Spinal cord (tissue), 9 donors: ENCODE measurements at regions not wholly inside any gene's neighbourhood (a gene's known extent, or its start where the extent isn't known, plus 50 kb on each side); places are given as distances from the start of the nearest gene placed in this dataset.
"Not testable (repeated sequence)": the region's sequence is repeated elsewhere in the genome, so short reads cannot be mapped to it uniquely, and the experiment has no call there.

Experiments
- DNase-seq, 6 donors: peaks; one replicate each; pipeline versions ENCODE4 v3.0.0 to v3.0.0-alpha.2; 2013 to 2015; ENCODE audit warnings: low spot score in 6 of 6, low read depth in 4 of 6
- H3K27ac ChIP-seq: one replicate; pipeline ENCODE4 v1.5.1; 2013; ENCODE audit warnings: low read depth, low read length, control low read depth
- H3K27me3 ChIP-seq: one replicate; pipeline ENCODE4 v1.6.1; 2013; ENCODE audit warnings: low read length; ENCODE audit not compliant: control insufficient read depth, insufficient read depth
- H3K36me3 ChIP-seq: one replicate; pipeline ENCODE4 v1.6.1; 2013; ENCODE audit warnings: low read length; ENCODE audit not compliant: control insufficient read depth, insufficient read depth
- H3K4me1 ChIP-seq: one replicate; pipeline ENCODE4 v1.6.1; 2013; ENCODE audit warnings: low read length; ENCODE audit not compliant: control insufficient read depth, insufficient read depth
- H3K4me3 ChIP-seq: one replicate; pipeline ENCODE4 v1.5.1; 2013; ENCODE audit warnings: low read depth, low read length, control low read depth
- H3K9me3 ChIP-seq: one replicate; pipeline ENCODE4 v1.6.1; 2013; ENCODE audit warnings: low read length; ENCODE audit not compliant: control insufficient read depth, insufficient read depth
- WGBS: methylation state at CpG from one replicate; pipeline ENCODE4 v1.1.5; 2013; ENCODE audit warnings: missing lambda C conversion rate; ENCODE audit not compliant: insufficient coverage; 5-methylcytosine and 5-hydroxymethylcytosine counted together
- donor health status: healthy.

DNA sequence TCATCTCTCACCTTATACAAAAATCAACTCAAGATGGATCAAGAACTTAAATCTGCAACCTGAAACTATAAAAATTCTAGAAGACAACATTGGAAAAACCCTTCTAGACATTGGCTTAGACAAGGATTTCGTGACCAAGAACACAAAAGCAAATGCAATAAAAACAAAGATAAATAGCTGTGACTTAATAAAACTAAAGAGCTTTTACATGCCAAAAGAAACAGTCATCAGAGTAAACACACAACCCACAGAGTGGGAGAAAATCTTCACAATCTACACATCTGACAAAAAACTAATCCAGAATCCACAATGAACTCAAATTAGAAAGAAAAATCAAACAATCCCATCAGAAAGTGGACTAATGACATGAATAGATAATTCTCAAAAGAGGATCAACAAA lies 532.4 kb downstream of the KIF20B start:
- not testable (repeated sequence) for H3K36me3 ChIP-seq, H3K4me3 ChIP-seq, H3K27me3 ChIP-seq, H3K4me1 ChIP-seq, H3K27ac ChIP-seq, H3K9me3 ChIP-seq, DNase-seq
- WGBS, result no CpG with 5 or more reads among the region's 1 CpG

DNA sequence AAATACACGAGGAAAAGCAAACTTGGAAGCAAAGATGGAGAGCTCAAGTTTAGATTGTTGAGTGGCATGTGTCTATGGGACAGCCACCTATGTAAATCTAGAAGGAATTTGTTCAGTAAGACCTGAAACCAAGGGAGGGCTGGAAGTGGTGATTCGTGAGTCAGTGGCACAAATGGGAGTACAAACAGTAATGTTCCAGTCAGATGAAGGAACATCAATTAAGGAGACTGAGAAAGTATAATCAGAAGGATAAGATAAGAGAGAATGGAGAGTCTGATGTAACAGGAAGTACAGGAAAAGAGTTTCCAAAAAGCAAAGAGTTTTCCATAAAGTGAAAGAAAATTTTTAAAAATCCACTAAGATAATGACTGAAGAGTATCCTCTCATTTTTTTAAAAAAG lies 544.2 kb downstream of the KIF20B start:
- no peak overlapping the region for H3K4me3 ChIP-seq
- H3K4me1 ChIP-seq, result no peaks in the 10 kb centered on the region
- 89% methylated on average over 2 of the region's 2 CpGs for WGBS
- no peak overlapping the region for H3K27ac ChIP-seq
- no peaks in the 10 kb centered on the region for H3K27me3 ChIP-seq
- DNase-seq, result no peak
- no peaks in the 10 kb centered on the region for H3K36me3 ChIP-seq
- no peaks in the 10 kb centered on the region for H3K9me3 ChIP-seq

GRCh38 chr10:90250784-90251183 lies 549.4 kb downstream of the KIF20B start:
- H3K4me3 ChIP-seq, H3K27me3 ChIP-seq, H3K36me3 ChIP-seq, DNase-seq, H3K27ac ChIP-seq, H3K9me3 ChIP-seq, H3K4me1 ChIP-seq: not testable (repeated sequence)
- 89% methylated on average over 13 of the region's 16 CpGs for WGBS

DNA sequence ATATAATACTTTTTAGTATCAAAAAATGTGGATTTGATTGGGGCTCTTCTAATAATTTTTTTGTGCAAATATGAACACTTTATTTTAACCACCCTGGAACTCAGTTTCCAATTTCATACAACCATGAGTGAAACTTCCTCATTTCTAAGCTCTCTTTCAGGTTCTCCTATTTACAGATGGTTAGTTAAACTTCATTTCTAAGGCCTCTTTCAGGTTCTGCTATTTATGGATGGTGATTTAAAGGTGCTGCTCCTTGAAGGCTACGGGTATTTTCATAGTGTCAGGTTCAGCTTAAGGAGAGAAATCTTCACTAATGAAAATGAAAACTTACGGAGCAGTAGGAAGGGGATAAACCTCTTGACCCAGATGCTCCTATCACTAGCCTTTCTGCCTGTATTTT lies 568.3 kb downstream of the KIF20B start:
- Histone ChIP-seq H3K27me3 (no peaks in the 10 kb centered on the region), H3K4me1 (no peaks in the 10 kb centered on the region), H3K4me3 (no peak overlapping the region), H3K27ac (no peak overlapping the region), H3K9me3 (no peaks in the 10 kb centered on the region), H3K36me3 (no peaks in the 10 kb centered on the region)
- WGBS, result no CpG with 5 or more reads among the region's 2 CpGs
- DNase-seq, result no peak

DNA sequence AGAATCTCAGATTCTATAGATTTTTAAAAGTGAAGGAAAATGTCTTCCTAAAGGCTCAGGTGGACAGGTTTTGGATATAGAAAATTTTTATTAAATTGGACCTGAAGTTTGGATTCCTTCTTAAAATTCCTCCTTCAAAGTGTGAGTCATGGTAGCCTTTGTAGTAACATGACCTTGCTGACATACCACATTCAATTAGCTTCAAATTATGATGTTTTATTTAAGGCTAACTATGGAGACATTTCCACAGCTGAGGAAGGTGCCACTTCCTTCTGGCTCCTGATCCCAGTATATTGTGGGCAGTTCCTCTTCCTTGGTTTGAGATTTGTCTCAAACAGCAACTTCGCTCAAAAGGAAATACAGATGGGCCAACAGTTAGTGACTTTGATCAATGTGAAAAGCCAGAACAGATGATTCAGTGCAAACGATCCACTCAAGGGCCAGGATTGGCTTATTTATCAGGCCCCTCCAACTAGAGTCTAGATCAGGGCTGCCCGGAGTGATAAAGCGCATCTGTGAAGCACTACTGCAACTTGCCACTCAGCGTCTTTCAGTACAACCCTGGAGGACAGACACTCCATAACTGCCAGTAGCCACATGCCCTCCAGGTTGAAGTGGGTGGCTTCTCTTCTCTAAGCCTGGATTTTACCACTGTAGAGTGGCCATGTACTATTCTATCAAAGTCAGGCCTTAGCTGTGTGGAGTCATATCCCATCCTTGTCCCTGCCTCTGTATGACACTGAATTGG lies 573.5 kb downstream of the KIF20B start:
- Histone ChIP-seq H3K36me3 (no peaks in the 10 kb centered on the region), H3K4me3 (no peak overlapping the region), H3K27me3 (no peaks in the 10 kb centered on the region), H3K4me1 (no peaks in the 10 kb centered on the region), H3K9me3 (no peaks in the 10 kb centered on the region), H3K27ac (no peak overlapping the region)
- no peak for DNase-seq
- 82% methylated on average over 4 of the region's 5 CpGs for WGBS

DNA sequence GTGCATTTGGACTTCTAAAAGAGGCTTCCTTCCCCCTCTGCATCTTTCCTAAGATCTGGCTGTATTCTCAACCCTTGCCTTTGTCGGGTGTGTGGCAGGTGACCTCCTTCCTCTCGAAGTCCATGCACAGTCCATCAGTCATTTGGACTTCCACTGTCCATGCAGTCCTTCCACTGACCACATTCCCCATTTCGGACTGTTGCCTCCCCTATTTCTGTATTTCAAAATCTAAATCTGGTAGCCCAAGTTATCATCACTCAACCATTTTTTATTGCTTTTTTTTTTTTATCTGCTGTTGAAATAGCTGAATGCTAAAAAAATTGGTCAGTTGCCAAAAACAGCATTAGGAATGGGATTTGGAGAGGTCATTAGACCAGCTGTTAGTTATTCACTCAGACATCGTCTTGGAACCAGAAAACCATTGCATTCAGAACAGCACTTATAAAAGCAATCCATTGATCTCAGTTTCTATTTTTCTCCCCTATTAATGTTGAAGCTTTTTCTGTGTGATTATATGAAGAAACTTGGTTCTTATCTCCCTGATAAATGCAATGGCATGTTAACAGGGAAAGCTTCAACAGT lies 575.6 kb downstream of the KIF20B start:
- H3K27ac ChIP-seq, result no peak overlapping the region
- H3K4me3 ChIP-seq, result no peak overlapping the region
- no peaks in the 10 kb centered on the region for H3K27me3 ChIP-seq
- H3K36me3 ChIP-seq, result no peaks in the 10 kb centered on the region
- no peaks in the 10 kb centered on the region for H3K4me1 ChIP-seq
- 96% methylated on average over 2 of the region's 4 CpGs for WGBS
- peak in 1 of 6 donors; percentile 37 for DNase-seq
- no peaks in the 10 kb centered on the region for H3K9me3 ChIP-seq

GRCh38 chr10:90286406-90286805 lies 571.4 kb downstream of the HTR7 start:
- no CpG with 5 or more reads among the region's 2 CpGs for WGBS

GRCh38 chr10:90286941-90287340 lies 570.9 kb downstream of the HTR7 start:
- H3K9me3 ChIP-seq, result no peaks in the 10 kb centered on the region
- no peaks in the 10 kb centered on the region for H3K4me1 ChIP-seq
- DNase-seq, result no peak
- no peak overlapping the region for H3K27ac ChIP-seq
- no peaks in the 10 kb centered on the region for H3K36me3 ChIP-seq
- 100% methylated on average over 1 of the region's 1 CpG for WGBS
- no peak overlapping the region for H3K4me3 ChIP-seq
- no peaks in the 10 kb centered on the region for H3K27me3 ChIP-seq

More at GRCh38 chr10:90286406-90286805, 571.4 kb downstream of the HTR7 start:
- DNase-seq, result no peak
- no peaks in the 10 kb centered on the region for H3K36me3 ChIP-seq
- no peaks in the 10 kb centered on the region for H3K4me1 ChIP-seq
- no peaks in the 10 kb centered on the region for H3K27me3 ChIP-seq
- H3K4me3 ChIP-seq, result no peak overlapping the region
- H3K27ac ChIP-seq, result no peak overlapping the region
- H3K9me3 ChIP-seq, result no peaks in the 10 kb centered on the region

DNA sequence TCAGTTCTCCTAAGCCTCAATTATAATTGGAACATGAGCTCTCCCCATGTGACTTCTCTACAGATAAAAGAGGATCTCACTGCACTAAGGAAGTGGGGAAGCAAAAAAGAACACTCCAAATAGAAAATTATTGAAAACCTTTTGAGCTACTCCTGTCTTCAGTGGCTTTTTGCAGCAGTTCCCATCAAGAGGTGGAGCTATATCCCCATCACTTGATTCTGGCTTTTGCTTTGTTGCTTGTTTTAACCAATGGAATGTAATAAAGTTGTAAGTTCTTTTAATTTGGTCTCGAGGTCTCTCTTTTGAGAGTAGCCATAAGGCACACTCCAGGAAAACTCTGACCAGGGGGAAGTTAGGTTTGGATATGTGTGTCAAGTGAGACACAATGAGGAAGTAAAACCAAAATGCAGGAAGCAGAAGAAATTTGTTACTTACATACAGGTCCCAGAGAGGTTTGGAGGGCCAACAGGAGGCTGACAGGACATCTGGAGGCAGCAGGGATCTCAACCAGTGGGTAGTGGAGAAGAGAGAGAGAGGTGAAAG lies 569.4 kb downstream of the HTR7 start:
- peak in 3 of 6 donors; percentile 7 to 48 (median 25) for DNase-seq

DNA sequence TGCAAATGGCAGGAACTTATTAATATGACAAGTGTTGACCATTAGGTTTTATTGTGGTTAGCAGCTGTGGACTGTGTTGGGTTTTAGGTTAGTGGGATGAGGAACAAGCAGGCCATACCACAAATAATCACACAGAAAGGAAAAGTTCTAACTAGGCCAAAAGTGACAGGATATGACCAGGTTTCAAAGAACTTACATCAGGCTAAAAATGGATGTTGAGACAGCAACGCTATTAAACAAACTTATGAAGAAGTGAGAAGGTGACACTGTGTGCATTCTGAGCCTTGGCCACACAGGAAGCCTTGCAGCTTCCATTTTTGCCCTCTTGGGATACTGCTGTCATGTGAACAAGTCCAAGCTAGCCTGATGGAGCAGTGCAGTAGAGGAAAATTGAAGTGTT lies 568.8 kb downstream of the HTR7 start:
- H3K9me3 ChIP-seq, result no peaks in the 10 kb centered on the region
- DNase-seq, result no peak
- no peaks in the 10 kb centered on the region for H3K4me1 ChIP-seq
- WGBS, result 91% methylated on average over 1 of the region's 1 CpG
- H3K4me3 ChIP-seq, result no peak overlapping the region
- no peaks in the 10 kb centered on the region for H3K27me3 ChIP-seq
- H3K27ac ChIP-seq, result no peak overlapping the region
- H3K36me3 ChIP-seq, result no peaks in the 10 kb centered on the region

More for the DNA sequence above, 569.4 kb downstream of the HTR7 start:
- Histone ChIP-seq H3K4me1 (no peaks in the 10 kb centered on the region), H3K27me3 (no peaks in the 10 kb centered on the region), H3K36me3 (no peaks in the 10 kb centered on the region), H3K27ac (no peak overlapping the region), H3K9me3 (no peaks in the 10 kb centered on the region), H3K4me3 (no peak overlapping the region)
- WGBS, result 71% methylated on average over 1 of the region's 1 CpG
